Keratinocyte (primary cell): ENCODE measurements at regions not wholly inside any gene's neighbourhood (a gene's known extent, or its start where the extent isn't known, plus 50 kb on each side); places are given as distances from the start of the nearest gene placed in this dataset.

Experiments used
- DNase-seq: peaks from one replicate; pipeline ENCODE4 v3.0.0-alpha.2; 2011; ENCODE audit warnings: low read depth, missing footprints, low spot score
- FAIRE-seq: peaks from 2 replicates; lab custom pipeline; 2011; peaks lifted over from hg19 to GRCh38; lab: Jason Lieb, UNC
- H2AFZ ChIP-seq: 2 replicates; pipeline ENCODE4 v1.6.0; 2012; ENCODE audit warnings: low read length, control low read depth, inconsistent platforms; ENCODE audit not compliant: control insufficient read depth
- H3K27ac ChIP-seq: 2 replicates; pipeline ENCODE4 v1.5.1; 2011; ENCODE audit warnings: low read length; ENCODE audit not compliant: control insufficient read depth, insufficient read depth
- H3K27me3 ChIP-seq: 3 replicates; pipeline ENCODE4 v1.6.0; 2011; ENCODE audit warnings: low read length; ENCODE audit not compliant: control insufficient read depth, insufficient read depth; ENCODE audit errors: extremely low read depth
- H3K36me3 ChIP-seq, 2 experiments: 2 replicates in 1 of 2; 3 replicates in 1 of 2; pipeline ENCODE4 v1.5.1; 2011; ENCODE audit warnings: low read length in 2 of 2, mild to moderate bottlenecking in 1 of 2; ENCODE audit not compliant: control insufficient read depth in 2 of 2, insufficient read depth in 2 of 2; ENCODE audit errors: extremely low read depth in 1 of 2
- H3K4me1 ChIP-seq: 3 replicates; pipeline ENCODE4 v1.5.1; 2011; ENCODE audit warnings: low read length; ENCODE audit not compliant: control insufficient read depth, insufficient read depth; ENCODE audit errors: extremely low read depth
- H3K4me2 ChIP-seq: 3 replicates; pipeline ENCODE4 v1.6.0; 2011; ENCODE audit warnings: low read depth, low read length; ENCODE audit not compliant: control insufficient read depth, insufficient read depth; ENCODE audit errors: extremely low read depth
- H3K4me3 ChIP-seq, 3 experiments: fragments of 200-600 bp in 1 of 3; sonication (generic) in 1 of 3; 2 replicates in 2 of 3; 3 replicates in 1 of 3; pipeline ENCODE4 v1.5.1; 2011 to 2016; ENCODE audit warnings: low read length in 3 of 3, mild to moderate bottlenecking in 3 of 3, control low read depth in 2 of 3, inconsistent platforms in 1 of 3, low read depth in 1 of 3, mixed read lengths in 1 of 3, mixed run types in 1 of 3, moderate library complexity in 1 of 3; ENCODE audit not compliant: control insufficient read depth in 2 of 3, insufficient read depth in 2 of 3; ENCODE audit errors: extremely low read depth in 1 of 3
- H3K79me2 ChIP-seq: 2 replicates; pipeline ENCODE4 v1.6.0; 2012; ENCODE audit warnings: low read length; ENCODE audit not compliant: control insufficient read depth, insufficient read depth
- H3K9ac ChIP-seq: 3 replicates; pipeline ENCODE4 v1.6.0; 2011; ENCODE audit warnings: low read length; ENCODE audit not compliant: control insufficient read depth, insufficient read depth; ENCODE audit errors: extremely low read depth
- H3K9me1 ChIP-seq: 3 replicates; pipeline ENCODE4 v1.6.0; 2011; ENCODE audit warnings: low read length; ENCODE audit not compliant: control insufficient read depth, insufficient read depth; ENCODE audit errors: extremely low read depth
- H3K9me3 ChIP-seq: 2 replicates; pipeline ENCODE4 v1.5.1; 2012; ENCODE audit warnings: low read depth, low read length; ENCODE audit not compliant: control insufficient read depth
- H4K20me1 ChIP-seq: 3 replicates; pipeline ENCODE4 v1.6.0; 2011; ENCODE audit warnings: low read length; ENCODE audit not compliant: control insufficient read depth, insufficient read depth; ENCODE audit errors: extremely low read depth
- EZH2 ChIP-seq: IDR thresholded peaks from one replicate; pipeline ENCODE4 v1.6.1; 2012; ENCODE audit warnings: inconsistent platforms, mild to moderate bottlenecking, low read length, moderate library complexity
- dilution Hi-C: fragments of 300-500 bp; cut with MboI; formaldehyde crosslinking; loops from one replicate; pipeline ENCODE4 v1.7.0; 2020; ENCODE audit warnings: low sequenced_read_pairs; ENCODE audit not compliant: extremely low pct_ligation_motif_present
- TF ChIP-seq, protein P1 (sequence below), 3 experiments: IDR thresholded peaks in 1 of 3; conservative IDR thresholded peaks in 1 of 3; optimal IDR thresholded peaks in 1 of 3; 2 replicates in 2 of 3; 3 replicates in 1 of 3; pipeline versions ENCODE3 to v1.5.1; 2011; ENCODE audit warnings: low read length in 3 of 3, mild to moderate bottlenecking in 3 of 3, moderate library complexity in 2 of 3, control low read depth in 1 of 3, inconsistent platforms in 1 of 3; ENCODE audit not compliant: insufficient read depth in 2 of 3; ENCODE audit errors: extremely low read depth in 1 of 3

GRCh38 chr4:181470306-181470705 is 772.9 kb upstream of the TENM3 start:
- H3K9me1 ChIP-seq = no peaks in the 10 kb centered on the region
- H3K4me1 ChIP-seq = no peaks in the 10 kb centered on the region
- dilution Hi-C loops = no loop called here
- H3K36me3 ChIP-seq = no peaks in the 10 kb centered on the region
- FAIRE-seq (no peak), DNase-seq (no peak)
- TF ChIP-seq EZH2 = no peak
- TF ChIP-seq, protein P1, sequence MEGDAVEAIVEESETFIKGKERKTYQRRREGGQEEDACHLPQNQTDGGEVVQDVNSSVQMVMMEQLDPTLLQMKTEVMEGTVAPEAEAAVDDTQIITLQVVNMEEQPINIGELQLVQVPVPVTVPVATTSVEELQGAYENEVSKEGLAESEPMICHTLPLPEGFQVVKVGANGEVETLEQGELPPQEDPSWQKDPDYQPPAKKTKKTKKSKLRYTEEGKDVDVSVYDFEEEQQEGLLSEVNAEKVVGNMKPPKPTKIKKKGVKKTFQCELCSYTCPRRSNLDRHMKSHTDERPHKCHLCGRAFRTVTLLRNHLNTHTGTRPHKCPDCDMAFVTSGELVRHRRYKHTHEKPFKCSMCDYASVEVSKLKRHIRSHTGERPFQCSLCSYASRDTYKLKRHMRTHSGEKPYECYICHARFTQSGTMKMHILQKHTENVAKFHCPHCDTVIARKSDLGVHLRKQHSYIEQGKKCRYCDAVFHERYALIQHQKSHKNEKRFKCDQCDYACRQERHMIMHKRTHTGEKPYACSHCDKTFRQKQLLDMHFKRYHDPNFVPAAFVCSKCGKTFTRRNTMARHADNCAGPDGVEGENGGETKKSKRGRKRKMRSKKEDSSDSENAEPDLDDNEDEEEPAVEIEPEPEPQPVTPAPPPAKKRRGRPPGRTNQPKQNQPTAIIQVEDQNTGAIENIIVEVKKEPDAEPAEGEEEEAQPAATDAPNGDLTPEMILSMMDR (optimal IDR thresholded peaks at IDR 0.05 in 1 of 3, IDR thresholded peaks at IDR 0.05 in 1 of 3, conservative IDR thresholded peaks at IDR 0.05 in 1 of 3; ENCODE audit: extremely low read depth in 1 of 3, insufficient read depth in 2 of 3, low read length in 3 of 3) = no peak
- no peak overlapping the region for H3K4me3 ChIP-seq
- no peaks in the 10 kb centered on the region for H4K20me1 ChIP-seq
- H3K4me2 ChIP-seq = no peak overlapping the region
- H3K9ac ChIP-seq = no peak overlapping the region
- no peak overlapping the region for H2AFZ ChIP-seq
- H3K27me3 ChIP-seq = no peaks in the 10 kb centered on the region
- H3K27ac ChIP-seq = no peak overlapping the region
- H3K79me2 ChIP-seq = no peaks in the 10 kb centered on the region
- H3K9me3 ChIP-seq = no peaks in the 10 kb centered on the region

GRCh38 chr4:181475359-181475758 is 767.8 kb upstream of the TENM3 start:
- FAIRE-seq (no peak), DNase-seq (no peak)
- Histone ChIP-seq H3K4me3 (no peak overlapping the region), H3K4me2 (no peak overlapping the region), H4K20me1 (no peaks in the 10 kb centered on the region), H3K9ac (no peak overlapping the region), H3K27me3 (no peaks in the 10 kb centered on the region), H3K27ac (no peak overlapping the region), H3K4me1 (no peaks in the 10 kb centered on the region), H3K79me2 (no peaks in the 10 kb centered on the region), H3K9me1 (no peaks in the 10 kb centered on the region), H3K9me3 (no peaks in the 10 kb centered on the region), H3K36me3 (no peaks in the 10 kb centered on the region), H2AFZ (no peak overlapping the region)
- dilution Hi-C loops = no loop called here
- TF ChIP-seq, protein P1 (optimal IDR thresholded peaks at IDR 0.05 in 1 of 3, IDR thresholded peaks at IDR 0.05 in 1 of 3, conservative IDR thresholded peaks at IDR 0.05 in 1 of 3; ENCODE audit: extremely low read depth in 1 of 3, insufficient read depth in 2 of 3, low read length in 3 of 3) = no peak
- TF ChIP-seq EZH2 = no peak
